ENCODE measurements at regions not wholly inside any gene's neighbourhood (a gene's known extent, or its start where the extent isn't known, plus 50 kb on each side); places are given as distances from the start of the nearest gene placed in this dataset.

DNA sequence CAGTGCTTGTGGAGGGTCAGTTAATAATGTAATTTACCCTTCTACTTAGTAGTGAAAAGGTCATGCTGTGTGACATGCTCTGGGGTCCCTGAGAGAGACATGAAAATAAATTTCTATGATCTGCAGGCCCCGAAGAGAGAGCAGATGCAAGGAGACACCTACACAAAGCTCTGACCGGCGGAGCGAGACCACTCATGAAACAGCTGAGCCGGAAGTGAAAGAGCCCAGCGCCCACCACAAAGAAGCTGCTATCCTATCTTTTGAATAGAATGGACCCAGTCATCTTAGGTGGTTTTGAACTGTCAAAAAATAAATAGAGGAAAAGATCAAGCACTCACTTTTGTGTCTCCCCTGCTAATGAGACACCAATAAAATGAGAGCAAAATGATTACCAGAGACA lies 190.0 kb downstream of the MED10 start:
- ATAC-seq (ENCODE audit: low read depth) = peak; percentile 98
- peak in 1 of 2 donors; percentile 14 for DNase-seq (ENCODE audit: low spot score in 2 of 2)
- peaks cover 21% of the 10 kb centered on the region for H3K4me1 Mint-ChIP-seq
- peak overlapping the region; percentile 40 for H3K4me3 Mint-ChIP-seq
- H3K27ac Mint-ChIP-seq = peak overlapping the region; percentile 29
- peaks cover 4% of the 10 kb centered on the region for H3K36me3 Mint-ChIP-seq
- peaks cover 3% of the 10 kb centered on the region for H3K9me3 Mint-ChIP-seq
- H3K27me3 Mint-ChIP-seq = peaks cover 3% of the 10 kb centered on the region

GRCh38 chr5:6187501-6187900 lies 190.8 kb downstream of the MED10 start:
- no peak for DNase-seq (ENCODE audit: low spot score in 2 of 2)
- H3K4me3 Mint-ChIP-seq = no peak overlapping the region
- H3K36me3 Mint-ChIP-seq = peaks cover 4% of the 10 kb centered on the region
- ATAC-seq (ENCODE audit: low read depth) = no peak
- H3K9me3 Mint-ChIP-seq = peaks cover 3% of the 10 kb centered on the region
- H3K27ac Mint-ChIP-seq = no peak overlapping the region
- peaks cover 21% of the 10 kb centered on the region for H3K4me1 Mint-ChIP-seq
- H3K27me3 Mint-ChIP-seq = peaks cover 3% of the 10 kb centered on the region

DNA sequence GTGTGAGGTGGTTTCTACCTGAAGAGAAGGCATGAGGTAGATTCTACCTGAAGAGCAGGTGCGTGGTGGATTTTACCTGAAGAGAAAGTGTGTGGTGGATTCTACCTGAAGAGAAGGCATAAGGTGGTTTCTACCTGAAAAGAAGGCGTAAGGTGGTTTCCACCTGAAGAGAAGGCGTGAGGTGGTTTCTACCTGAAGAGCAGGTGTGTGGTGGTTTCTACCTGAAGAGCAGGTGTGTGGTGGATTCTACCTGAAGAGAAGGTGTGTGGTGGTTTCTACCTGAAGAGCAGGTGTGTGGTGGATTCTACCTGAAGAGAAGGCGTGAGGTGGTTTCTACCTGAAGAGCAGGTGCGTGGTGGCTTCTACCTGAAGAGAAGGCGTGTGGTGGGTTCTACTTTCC lies 192.8 kb downstream of the MED10 start:
- H3K27ac Mint-ChIP-seq = no peak overlapping the region
- H3K4me3 Mint-ChIP-seq = no peak overlapping the region

DNA sequence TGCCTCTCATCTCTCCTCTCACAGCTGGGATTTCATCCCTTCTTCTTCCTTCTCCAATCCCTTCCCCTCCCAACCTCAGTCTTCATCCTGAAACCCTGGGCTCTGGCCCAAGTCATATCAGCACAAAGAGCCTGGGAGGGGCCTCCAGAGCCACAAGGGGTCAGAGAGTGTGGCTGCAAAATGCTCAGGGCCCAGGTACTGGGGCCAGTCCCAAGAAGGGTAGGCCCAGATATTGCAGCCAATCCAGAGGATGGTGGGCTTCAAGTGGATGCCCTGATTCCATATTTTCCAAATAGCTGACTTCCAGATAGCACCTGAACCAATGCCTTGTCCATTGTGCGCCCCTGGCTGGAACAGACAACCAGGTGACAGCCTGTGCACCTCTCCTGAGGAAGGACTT lies 193.9 kb downstream of the MED10 start:
- H3K36me3 Mint-ChIP-seq = peaks cover 6% of the 10 kb centered on the region
- H3K4me1 Mint-ChIP-seq = peaks cover 21% of the 10 kb centered on the region
- no peak overlapping the region for H3K4me3 Mint-ChIP-seq
- H3K27me3 Mint-ChIP-seq = peaks cover 10% of the 10 kb centered on the region
- DNase-seq (ENCODE audit: low spot score in 2 of 2) (no peak), ATAC-seq (ENCODE audit: low read depth) (no peak)
- no peak overlapping the region for H3K27ac Mint-ChIP-seq
- H3K9me3 Mint-ChIP-seq = peaks cover 3% of the 10 kb centered on the region

More for the DNA sequence above, 192.8 kb downstream of the MED10 start:
- DNase-seq (ENCODE audit: low spot score in 2 of 2) (no peak), ATAC-seq (ENCODE audit: low read depth) (no peak)
- peaks cover 10% of the 10 kb centered on the region for H3K27me3 Mint-ChIP-seq
- peaks cover 6% of the 10 kb centered on the region for H3K36me3 Mint-ChIP-seq
- H3K4me1 Mint-ChIP-seq = peaks cover 21% of the 10 kb centered on the region
- peaks cover 3% of the 10 kb centered on the region for H3K9me3 Mint-ChIP-seq

DNA sequence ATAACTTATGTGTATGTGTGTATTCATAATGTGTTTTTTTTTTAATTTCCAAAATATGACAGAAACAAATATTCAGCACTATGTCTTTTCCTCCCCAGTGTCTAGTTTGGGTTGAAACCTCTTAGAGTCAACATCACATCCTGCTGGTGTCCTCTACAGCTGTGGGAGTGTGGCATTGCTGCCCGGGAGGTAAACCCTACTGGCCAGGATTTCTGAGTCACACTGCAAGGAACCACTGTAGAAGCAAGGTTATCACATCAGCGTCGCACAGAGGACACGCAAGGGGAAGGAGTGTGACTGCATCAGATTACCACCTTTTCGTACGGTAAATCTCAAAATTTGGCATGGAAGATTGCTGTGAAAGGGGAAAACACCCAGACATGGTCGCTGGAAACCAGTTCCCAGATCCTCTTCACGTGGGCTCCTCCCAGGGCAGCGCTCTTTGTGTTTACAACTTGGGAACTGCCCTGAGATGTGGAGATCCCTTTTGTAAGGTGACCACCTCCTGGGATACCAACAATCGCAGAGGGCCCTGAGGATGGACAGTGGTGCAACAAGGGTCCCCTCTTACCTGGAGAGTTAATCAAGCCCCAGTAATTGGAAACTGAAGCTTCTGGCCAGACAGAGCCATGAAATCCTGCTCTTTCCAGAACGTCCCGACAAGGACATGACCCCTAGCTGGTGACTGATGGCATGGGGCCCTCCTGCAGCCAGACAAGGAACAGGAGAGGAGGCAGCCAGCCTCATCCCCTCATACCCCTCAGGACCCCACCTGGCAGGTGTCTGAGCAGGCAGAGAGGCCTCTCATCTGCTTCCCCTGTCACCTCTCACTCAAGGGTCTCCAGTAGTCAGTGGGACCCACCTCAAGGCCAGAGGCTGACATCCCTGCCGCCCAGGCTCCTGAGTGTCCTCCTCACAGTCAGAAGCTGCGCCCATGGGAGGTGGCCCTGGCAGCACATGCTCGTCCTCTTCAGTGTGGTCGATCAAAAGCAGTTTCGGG lies 194.7 kb downstream of the MED10 start:
- Mint-ChIP-seq H3K36me3 (peaks cover 6% of the 10 kb centered on the region), H3K4me3 (no peak overlapping the region), H3K4me1 (peaks cover 16% of the 10 kb centered on the region), H3K27me3 (peaks cover 10% of the 10 kb centered on the region), H3K27ac (no peak overlapping the region), H3K9me3 (peaks cover 3% of the 10 kb centered on the region)
- DNase-seq (ENCODE audit: low spot score in 2 of 2) (no peak), ATAC-seq (ENCODE audit: low read depth) (no peak)

DNA sequence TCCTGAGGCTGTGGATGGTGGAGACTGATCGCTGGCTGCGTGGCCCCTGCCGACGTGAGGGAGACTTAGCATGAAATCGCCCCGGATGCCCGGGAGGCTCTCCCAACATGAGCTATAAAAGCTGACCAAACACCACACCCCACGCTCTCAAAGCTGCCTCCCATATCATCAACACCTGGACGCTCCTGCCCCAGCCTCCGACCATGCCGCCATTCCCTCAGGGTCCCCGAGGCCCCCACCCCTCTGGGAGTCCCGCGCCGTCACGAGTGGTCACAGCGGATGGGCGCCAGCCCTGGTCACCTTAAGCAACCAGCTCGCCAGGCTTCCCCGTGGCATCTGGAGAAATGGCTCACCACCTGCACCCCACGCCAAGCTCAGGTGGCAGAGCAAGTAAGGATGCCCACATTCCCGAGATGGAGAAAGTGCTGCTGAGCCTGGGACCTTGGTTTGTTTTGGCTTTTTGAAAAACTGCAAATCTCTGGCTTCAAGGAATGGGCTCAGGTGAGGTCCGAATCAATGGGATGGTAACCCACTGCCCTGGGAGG lies 196.0 kb downstream of the MED10 start:
- Mint-ChIP-seq H3K27me3 (peaks cover 10% of the 10 kb centered on the region), H3K27ac (no peak overlapping the region), H3K36me3 (peaks cover 6% of the 10 kb centered on the region), H3K4me1 (peaks cover 4% of the 10 kb centered on the region), H3K4me3 (no peak overlapping the region), H3K9me3 (peaks cover 3% of the 10 kb centered on the region)
- DNase-seq (ENCODE audit: low spot score in 2 of 2) = no peak
- no peak for ATAC-seq (ENCODE audit: low read depth)

DNA sequence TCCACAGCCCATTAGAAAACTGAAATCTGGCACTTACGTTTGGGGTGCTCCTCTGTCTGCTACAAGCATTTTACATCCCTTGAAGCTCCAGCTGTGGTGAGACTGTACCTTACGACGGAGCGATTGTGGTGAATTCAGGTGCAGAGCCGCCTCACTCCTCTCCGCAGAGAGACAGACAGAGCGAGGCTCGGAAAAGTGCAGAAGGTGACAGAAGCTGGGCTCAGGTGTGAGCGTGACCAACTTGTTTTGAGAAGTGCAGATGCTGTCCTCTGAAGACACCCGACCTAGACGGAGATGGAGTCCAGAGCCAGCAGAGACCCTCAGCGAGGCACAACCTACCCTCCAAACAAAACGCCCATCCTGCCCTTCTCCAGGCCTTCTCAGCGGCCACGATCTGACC lies 196.5 kb downstream of the MED10 start:
- DNase-seq (ENCODE audit: low spot score in 2 of 2) (no peak), ATAC-seq (ENCODE audit: low read depth) (no peak)
- H3K27ac Mint-ChIP-seq = no peak overlapping the region
- H3K9me3 Mint-ChIP-seq = peaks cover 3% of the 10 kb centered on the region
- no peak overlapping the region for H3K4me3 Mint-ChIP-seq
- peaks cover 3% of the 10 kb centered on the region for H3K4me1 Mint-ChIP-seq
- peaks cover 10% of the 10 kb centered on the region for H3K27me3 Mint-ChIP-seq
- H3K36me3 Mint-ChIP-seq = peaks cover 6% of the 10 kb centered on the region

GRCh38 chr5:6181147-6181729 lies 197.1 kb downstream of the MED10 start:
- H3K4me1 Mint-ChIP-seq = peaks cover 3% of the 10 kb centered on the region
- peaks cover 10% of the 10 kb centered on the region for H3K27me3 Mint-ChIP-seq
- DNase-seq (ENCODE audit: low spot score in 2 of 2) (no peak), ATAC-seq (ENCODE audit: low read depth) (no peak)
- peaks cover 6% of the 10 kb centered on the region for H3K36me3 Mint-ChIP-seq
- peaks cover 3% of the 10 kb centered on the region for H3K9me3 Mint-ChIP-seq
- H3K27ac Mint-ChIP-seq = no peak overlapping the region
- no peak overlapping the region for H3K4me3 Mint-ChIP-seq

- ATAC-seq (ENCODE audit: low read depth) (no peak), DNase-seq (ENCODE audit: low spot score in 2 of 2) (no peak)
- Mint-ChIP-seq H3K27ac (no peak overlapping the region), H3K9me3 (peaks cover under 1% of the 10 kb centered on the region), H3K4me3 (no peak overlapping the region), H3K36me3 (peaks cover 3% of the 10 kb centered on the region), H3K27me3 (peaks cover 8% of the 10 kb centered on the region), H3K4me1 (peaks cover under 1% of the 10 kb centered on the region)
Observed at GRCh38 chr5:6180231-6180872, 198.0 kb downstream of the MED10 start.

DNA sequence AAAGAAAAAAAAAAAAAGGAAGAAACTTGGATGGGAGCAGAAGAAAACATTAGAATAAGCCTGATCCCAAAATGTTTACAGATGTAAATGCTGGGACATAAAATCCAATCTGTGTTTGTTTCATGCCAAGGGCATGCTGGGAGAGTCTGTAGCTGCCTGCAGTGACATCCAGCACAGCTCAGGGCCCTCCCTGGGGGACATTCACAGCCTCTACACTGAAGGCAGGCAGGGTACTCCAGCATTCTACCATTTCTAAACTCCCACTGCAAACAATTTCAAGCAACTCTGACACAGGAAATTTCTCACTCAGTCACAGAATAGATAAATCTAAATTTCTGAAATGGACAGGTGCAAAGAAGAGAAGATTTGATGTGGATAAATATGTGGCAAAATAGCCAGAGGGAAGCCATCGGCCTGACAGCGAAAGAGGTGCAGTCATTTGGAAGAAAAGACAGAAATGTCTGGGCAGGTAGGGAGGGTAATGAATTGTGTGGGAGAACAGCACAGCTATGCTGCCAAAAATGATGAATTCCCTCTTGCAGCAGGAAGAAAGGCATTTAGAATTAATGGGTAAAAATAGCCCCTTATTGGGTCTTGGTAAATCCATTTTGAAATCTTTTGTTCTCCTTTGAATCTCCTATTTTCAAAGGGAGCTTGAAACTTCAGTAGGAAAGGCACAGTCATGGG lies 199.4 kb downstream of the MED10 start:
- DNase-seq (ENCODE audit: low spot score in 2 of 2) (no peak), ATAC-seq (ENCODE audit: low read depth) (no peak)
- peaks cover 2% of the 10 kb centered on the region for H3K36me3 Mint-ChIP-seq
- H3K27ac Mint-ChIP-seq = no peak overlapping the region
- peaks cover 7% of the 10 kb centered on the region for H3K27me3 Mint-ChIP-seq
- no peak overlapping the region for H3K4me3 Mint-ChIP-seq
- H3K9me3 Mint-ChIP-seq = no peaks in the 10 kb centered on the region
- no peaks in the 10 kb centered on the region for H3K4me1 Mint-ChIP-seq

GRCh38 chr5:6177926-6178325 lies 200.4 kb downstream of the MED10 start:
- no peak overlapping the region for H3K27ac Mint-ChIP-seq
- no peaks in the 10 kb centered on the region for H3K4me1 Mint-ChIP-seq
- no peak for DNase-seq (ENCODE audit: low spot score in 2 of 2)
- no peak for ATAC-seq (ENCODE audit: low read depth)
- H3K36me3 Mint-ChIP-seq = peaks cover 2% of the 10 kb centered on the region
- H3K27me3 Mint-ChIP-seq = peaks cover 7% of the 10 kb centered on the region
- H3K4me3 Mint-ChIP-seq = no peak overlapping the region
- H3K9me3 Mint-ChIP-seq = no peaks in the 10 kb centered on the region

DNA sequence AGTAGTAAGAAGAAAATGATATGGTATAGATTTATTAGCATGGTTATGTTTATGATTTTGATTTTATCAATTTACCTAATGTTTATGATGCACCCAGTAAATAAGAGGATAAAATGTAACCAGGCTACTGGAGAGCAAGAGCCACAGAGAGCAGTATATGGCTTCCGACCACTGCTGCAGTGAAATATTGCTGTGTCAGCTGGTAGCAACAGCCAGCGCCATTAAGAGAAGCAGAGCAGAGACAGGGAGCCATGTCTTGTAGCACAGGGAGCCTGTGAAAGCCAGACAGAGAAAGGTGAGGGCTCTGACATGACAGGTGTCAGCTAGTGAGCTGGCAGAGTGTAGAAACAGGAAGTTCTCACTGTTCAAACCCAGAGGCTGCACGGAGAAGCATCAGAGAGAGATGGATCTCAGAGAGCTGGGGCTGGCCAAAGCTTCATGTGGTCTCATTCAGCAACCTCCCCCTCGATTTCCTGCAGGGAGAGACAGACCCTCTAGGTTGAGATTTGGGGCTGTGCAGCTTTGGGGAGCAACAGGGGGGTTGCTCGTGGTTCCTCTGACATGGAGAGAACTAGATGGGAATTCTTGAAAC lies 202.1 kb downstream of the MED10 start:
- Mint-ChIP-seq H3K27ac (no peak overlapping the region), H3K9me3 (no peaks in the 10 kb centered on the region), H3K4me1 (no peaks in the 10 kb centered on the region), H3K4me3 (no peak overlapping the region), H3K27me3 (peaks cover 6% of the 10 kb centered on the region), H3K36me3 (peaks cover 2% of the 10 kb centered on the region)
- DNase-seq (ENCODE audit: low spot score in 2 of 2) = no peak
- peak; percentile 66 for ATAC-seq (ENCODE audit: low read depth)

DNA sequence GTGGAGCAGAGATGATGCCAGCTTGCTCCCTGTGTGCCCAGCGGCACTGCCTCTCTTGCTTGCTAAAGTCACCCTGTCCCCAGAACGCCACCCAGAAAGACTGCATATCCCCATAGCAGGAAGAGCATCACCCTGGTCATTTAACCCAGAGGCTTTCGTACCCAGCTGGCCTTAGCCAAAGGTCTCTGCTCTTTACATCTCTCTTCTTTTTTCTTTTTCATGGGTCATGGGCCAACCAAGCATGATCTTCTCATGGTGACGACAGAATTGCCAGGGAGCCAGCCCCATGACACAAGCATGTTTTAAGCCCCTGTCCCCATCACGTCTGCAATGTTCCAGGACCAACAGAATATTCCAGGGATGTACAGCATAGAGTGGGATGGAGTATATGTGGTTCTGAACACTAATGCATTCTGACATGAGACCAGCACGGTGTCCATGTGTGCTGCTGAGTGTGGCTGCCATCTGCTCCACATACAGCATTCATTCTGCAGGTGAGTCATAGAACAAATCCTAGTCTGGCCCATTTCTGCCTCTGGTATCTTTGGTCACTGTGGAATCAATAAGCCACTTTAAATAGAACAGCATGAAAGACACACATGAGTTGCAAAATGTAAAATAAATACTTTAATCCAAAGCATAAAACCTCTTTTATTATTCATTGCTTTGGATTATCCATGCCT lies 203.0 kb downstream of the MED10 start:
- Mint-ChIP-seq H3K27ac (no peak overlapping the region), H3K4me3 (no peak overlapping the region), H3K4me1 (no peaks in the 10 kb centered on the region), H3K9me3 (no peaks in the 10 kb centered on the region), H3K36me3 (no peaks in the 10 kb centered on the region), H3K27me3 (no peaks in the 10 kb centered on the region)
- ATAC-seq (ENCODE audit: low read depth) = no peak
- DNase-seq (ENCODE audit: low spot score in 2 of 2) = no peak
